ENCODE measurements at regions not wholly inside any gene's neighbourhood (a gene's known extent, or its start where the extent isn't known, plus 50 kb on each side); places are given as distances from the start of the nearest gene placed in this dataset.
"Not testable (repeated sequence)": the region's sequence is repeated elsewhere in the genome, so short reads cannot be mapped to it uniquely, and the experiment has no call there.

GRCh38 chr5:145661737-145662485 is 173.2 kb downstream of the PRELID2 start:
- Mint-ChIP-seq H3K9me3 (peaks cover 4% of the 10 kb centered on the region), H3K4me3 (no peak overlapping the region), H3K27me3 (ENCODE audit: low read depth) (no peaks in the 10 kb centered on the region), H3K27ac (no peak overlapping the region), H3K4me1 (no peaks in the 10 kb centered on the region), H3K36me3 (no peaks in the 10 kb centered on the region)
- TF ChIP-seq CTCF (IDR thresholded peaks at IDR 0.05; ENCODE audit: unreplicated experiment) = no peak
- no peak for DNase-seq (ENCODE audit: low spot score in 2 of 2, unreplicated experiment in 2 of 2)

DNA sequence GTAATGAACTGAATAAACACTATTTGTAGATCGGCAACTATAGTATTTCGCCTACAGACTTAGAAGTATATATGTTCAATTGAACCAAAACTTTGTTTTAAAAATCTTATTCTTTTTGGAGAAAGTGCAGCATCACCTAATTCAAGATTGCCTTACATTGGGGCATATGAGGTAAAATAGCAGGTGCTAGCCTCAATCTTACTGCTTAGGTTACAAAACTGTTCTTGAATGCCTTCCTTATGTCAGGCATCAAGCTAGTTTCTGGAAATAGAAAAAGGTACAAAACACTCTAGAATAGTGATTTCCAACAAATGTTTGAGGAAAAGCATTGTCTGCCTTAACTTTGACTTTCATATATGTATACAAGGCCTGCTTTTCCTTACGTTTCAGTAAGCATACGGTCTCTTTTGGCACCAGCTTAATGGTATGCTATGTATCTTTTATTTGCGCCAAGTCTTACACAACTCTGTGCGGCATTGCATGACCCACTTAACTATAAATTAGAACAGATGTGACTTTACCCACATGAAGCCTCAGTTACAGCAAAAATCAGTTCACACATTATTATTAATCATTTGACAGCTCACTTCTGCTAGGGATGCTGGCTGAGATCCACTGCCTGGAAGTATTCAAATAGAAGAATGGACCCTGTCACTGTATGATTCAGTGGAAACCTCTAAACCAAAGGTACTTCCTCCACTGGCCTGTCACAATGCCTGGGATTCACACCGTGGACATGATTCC is 174.1 kb downstream of the PRELID2 start:
- DNase-seq (ENCODE audit: low spot score in 2 of 2, unreplicated experiment in 2 of 2) = no peak
- H3K4me3 Mint-ChIP-seq = no peak overlapping the region
- H3K36me3 Mint-ChIP-seq = no peaks in the 10 kb centered on the region
- H3K4me1 Mint-ChIP-seq = no peaks in the 10 kb centered on the region
- peaks cover 5% of the 10 kb centered on the region for H3K9me3 Mint-ChIP-seq
- no peak overlapping the region for H3K27ac Mint-ChIP-seq
- TF ChIP-seq CTCF (IDR thresholded peaks at IDR 0.05; ENCODE audit: unreplicated experiment) = no peak
- H3K27me3 Mint-ChIP-seq (ENCODE audit: low read depth) = no peaks in the 10 kb centered on the region

DNA sequence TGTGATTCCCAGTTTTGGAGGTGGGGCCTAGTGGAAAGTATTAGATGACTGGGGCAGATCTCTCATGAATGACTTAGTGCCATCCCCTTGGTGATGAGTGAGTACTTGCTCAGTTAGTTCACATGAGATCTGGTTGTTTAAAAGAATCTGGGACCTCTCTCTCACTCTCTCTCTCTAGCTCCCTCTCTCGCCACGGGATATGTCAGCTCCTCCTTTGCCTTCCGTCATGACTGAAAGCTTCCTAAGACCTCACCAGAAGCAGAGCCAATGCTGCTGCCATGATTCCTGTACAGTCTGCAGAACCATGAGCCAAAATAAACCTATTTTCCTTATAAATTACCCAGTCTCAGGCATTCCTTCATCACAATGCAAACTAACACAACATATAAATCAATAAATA is 176.7 kb downstream of the PRELID2 start:
- no peak for DNase-seq (ENCODE audit: low spot score in 2 of 2, unreplicated experiment in 2 of 2)
- TF ChIP-seq CTCF (IDR thresholded peaks at IDR 0.05; ENCODE audit: unreplicated experiment) = no peak
- no peaks in the 10 kb centered on the region for H3K27me3 Mint-ChIP-seq (ENCODE audit: low read depth)
- H3K4me1 Mint-ChIP-seq = no peaks in the 10 kb centered on the region
- no peak overlapping the region for H3K27ac Mint-ChIP-seq
- H3K36me3 Mint-ChIP-seq = peaks cover 9% of the 10 kb centered on the region
- H3K9me3 Mint-ChIP-seq = peaks cover 23% of the 10 kb centered on the region
- H3K4me3 Mint-ChIP-seq = no peak overlapping the region

- Mint-ChIP-seq H3K36me3 (peaks cover 18% of the 10 kb centered on the region), H3K9me3 (peaks cover 31% of the 10 kb centered on the region)
- not testable (repeated sequence) for H3K4me1 Mint-ChIP-seq; H3K27ac Mint-ChIP-seq; H3K27me3 Mint-ChIP-seq (ENCODE audit: low read depth); H3K4me3 Mint-ChIP-seq; DNase-seq (ENCODE audit: low spot score in 2 of 2, unreplicated experiment in 2 of 2)
Measured at GRCh38 chr5:145652700-145653099, 182.4 kb downstream of the PRELID2 start.

DNA sequence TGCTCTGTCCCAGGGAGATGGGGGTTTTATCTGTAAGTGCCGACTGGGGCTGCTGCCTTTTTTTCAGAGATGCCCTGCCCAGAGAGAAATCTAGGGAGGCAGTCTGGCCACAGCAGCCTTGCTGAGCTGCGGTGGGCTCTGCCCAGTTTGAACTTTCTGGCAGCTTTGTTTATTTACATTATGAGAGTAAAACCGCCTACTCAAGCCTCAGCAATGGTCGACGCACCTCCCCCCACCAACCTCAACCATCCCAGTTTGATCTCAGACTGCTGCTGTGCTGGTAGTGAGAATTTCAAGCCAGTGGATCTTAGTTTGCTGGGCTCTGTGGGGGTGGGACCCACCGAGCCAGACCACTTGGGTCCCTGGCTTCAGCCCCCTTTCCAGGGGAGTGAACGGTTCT is 188.0 kb downstream of the PRELID2 start:
- H3K36me3 Mint-ChIP-seq; H3K4me3 Mint-ChIP-seq; H3K4me1 Mint-ChIP-seq; H3K27ac Mint-ChIP-seq; DNase-seq (ENCODE audit: low spot score in 2 of 2, unreplicated experiment in 2 of 2); H3K27me3 Mint-ChIP-seq (ENCODE audit: low read depth): not testable (repeated sequence)
- H3K9me3 Mint-ChIP-seq = peaks cover 38% of the 10 kb centered on the region

DNA sequence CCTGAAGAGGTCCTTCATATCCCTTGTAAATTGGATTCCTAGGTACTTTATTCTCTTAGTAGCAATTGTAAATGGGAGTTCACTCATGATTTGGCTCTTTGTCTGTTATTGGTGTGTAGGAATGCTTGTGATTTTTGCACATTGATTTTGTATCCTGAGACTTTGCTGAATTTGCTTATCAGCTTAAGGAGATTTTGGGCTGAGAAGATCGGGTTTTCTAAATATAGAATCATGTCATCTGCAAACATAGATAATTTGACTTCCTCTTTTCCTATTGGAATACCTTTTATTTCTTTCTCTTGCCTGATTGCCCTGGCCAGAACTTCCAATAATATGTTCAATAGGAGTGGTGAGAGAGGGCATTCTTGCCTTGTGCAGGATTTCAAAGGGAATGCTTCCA is 191.9 kb downstream of the PRELID2 start:
- peaks cover 40% of the 10 kb centered on the region for H3K9me3 Mint-ChIP-seq
- not testable (repeated sequence) for H3K36me3 Mint-ChIP-seq; H3K27ac Mint-ChIP-seq; H3K4me1 Mint-ChIP-seq; H3K4me3 Mint-ChIP-seq; H3K27me3 Mint-ChIP-seq (ENCODE audit: low read depth); DNase-seq (ENCODE audit: low spot score in 2 of 2, unreplicated experiment in 2 of 2)

GRCh38 chr5:145637396-145637795 is 197.7 kb downstream of the PRELID2 start:
- no peaks in the 10 kb centered on the region for H3K36me3 Mint-ChIP-seq

More at GRCh38 chr5:145637396-145637795, 197.7 kb downstream of the PRELID2 start:
- Mint-ChIP-seq H3K27me3 (ENCODE audit: low read depth) (no peaks in the 10 kb centered on the region), H3K4me3 (no peak overlapping the region), H3K9me3 (peaks cover 8% of the 10 kb centered on the region), H3K4me1 (peaks cover 13% of the 10 kb centered on the region), H3K27ac (no peak overlapping the region)
- no peak for TF ChIP-seq CTCF (IDR thresholded peaks at IDR 0.05; ENCODE audit: unreplicated experiment)
- no peak for DNase-seq (ENCODE audit: low spot score in 2 of 2, unreplicated experiment in 2 of 2)

All from mesothelial cell of epicardium (in vitro differentiated cells).